ENCODE measurements at regions not wholly inside any gene's neighbourhood (a gene's known extent, or its start where the extent isn't known, plus 50 kb on each side); places are given as distances from the start of the nearest gene placed in this dataset.

DNA sequence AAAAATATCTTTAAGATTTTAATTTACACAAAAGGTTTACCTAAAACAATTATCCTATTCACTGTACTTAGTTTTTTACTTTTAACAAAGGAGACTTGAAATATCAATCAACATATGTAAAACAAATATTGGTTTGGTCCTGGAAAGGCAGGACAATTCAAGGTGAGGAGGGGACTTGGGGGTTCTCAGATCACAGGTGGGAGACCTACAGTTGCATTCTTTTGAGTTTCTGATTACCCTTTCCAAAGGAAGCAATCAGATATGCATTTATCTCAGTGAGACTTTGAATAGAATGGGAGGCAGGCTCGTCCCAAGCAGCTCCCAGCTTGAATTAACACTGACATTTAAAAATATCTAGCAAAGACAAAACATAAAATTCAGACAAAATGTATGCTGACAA is 1917.3 kb downstream of the C4orf33 start:
- DNase-seq (ENCODE audit: low read depth in 2 of 2): no peak

DNA sequence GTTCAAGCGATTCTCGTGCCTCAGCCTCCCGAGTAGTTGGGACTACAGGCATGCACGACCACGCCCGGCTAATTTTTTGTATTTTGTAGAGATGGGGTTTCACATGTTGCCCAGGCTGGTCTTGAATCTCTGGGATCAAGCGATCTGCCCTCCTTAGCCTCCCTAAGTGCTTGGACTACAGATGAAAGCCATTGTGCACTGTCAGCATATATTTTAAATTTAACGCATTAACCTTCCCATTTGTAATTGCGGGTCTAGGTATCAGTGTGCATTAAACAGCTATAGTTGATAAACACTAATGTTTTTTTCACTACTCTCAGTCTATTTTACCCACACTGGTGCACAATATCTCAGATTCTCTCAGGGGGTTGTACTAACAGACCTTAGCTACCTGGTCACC is 1930.8 kb downstream of the C4orf33 start:
- DNase-seq (ENCODE audit: low read depth in 2 of 2): no peak

DNA sequence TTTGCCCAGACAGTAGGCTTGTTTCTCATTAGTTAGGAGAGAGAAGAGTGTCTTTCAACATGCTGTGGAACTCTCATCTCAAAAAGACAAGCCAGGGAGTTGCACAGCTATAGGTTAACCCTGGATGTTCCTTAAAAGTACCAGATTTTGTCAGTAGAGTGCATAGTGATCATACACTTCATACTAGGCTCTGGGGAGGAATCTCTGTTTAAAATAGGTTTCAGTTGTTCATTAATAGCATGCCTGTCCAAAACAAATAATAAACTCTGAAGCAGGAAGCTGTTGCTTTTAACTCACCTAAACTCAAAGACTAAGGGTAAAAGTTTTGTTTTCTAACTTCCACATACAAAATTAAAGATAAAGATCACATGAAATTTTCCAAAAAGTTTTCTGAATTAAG is 1948.4 kb downstream of the C4orf33 start:
- DNase-seq (ENCODE audit: low read depth in 2 of 2): no peak

GRCh38 chr4:131046821-131047220 is 1950.9 kb downstream of the C4orf33 start:
- no peak for DNase-seq (ENCODE audit: low read depth in 2 of 2)

DNA sequence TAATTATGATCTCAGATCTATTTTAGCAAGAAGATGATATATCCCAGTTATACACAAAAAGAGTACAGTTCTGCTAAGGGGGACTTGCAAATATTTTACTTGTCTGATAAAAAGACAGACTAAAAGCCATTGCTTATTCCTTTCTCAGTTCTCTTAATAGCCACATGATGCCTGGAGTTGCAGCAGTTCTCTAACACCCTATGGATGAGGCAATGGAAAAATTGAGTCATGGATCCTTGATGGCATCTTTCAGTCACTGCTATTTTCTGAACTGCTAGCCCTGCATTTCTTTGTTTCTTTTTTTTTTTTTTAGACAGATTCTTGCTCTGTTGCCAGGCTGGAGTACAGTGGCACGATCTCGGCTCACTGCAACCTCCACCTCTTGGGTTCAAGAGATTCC is 1956.7 kb downstream of the C4orf33 start:
- DNase-seq (ENCODE audit: low read depth in 2 of 2): no peak

- DNase-seq (ENCODE audit: low read depth in 2 of 2): no peak
These were observed 1958.6 kb downstream of the C4orf33 start for GRCh38 chr4:131054489-131055019.

DNA sequence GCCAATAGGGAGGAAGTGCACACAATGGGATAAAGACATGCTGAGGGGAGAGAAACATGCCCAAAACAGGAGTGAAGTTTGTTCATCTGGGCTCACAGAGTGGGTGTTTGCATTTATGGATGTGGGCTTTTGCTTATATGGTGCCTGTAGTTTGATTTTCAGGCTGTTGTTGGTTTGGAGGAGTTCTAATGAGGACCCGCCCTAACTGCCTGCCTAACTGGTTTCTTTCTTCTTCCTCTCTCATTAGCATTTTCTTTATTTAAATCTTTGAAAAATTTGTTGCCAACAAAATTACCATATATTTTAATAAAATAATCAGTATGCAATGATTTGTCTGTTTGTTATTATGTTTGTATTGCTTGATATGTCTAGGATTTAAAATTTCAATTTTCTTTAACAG is 1965.8 kb downstream of the C4orf33 start:
- no peak for DNase-seq (ENCODE audit: low read depth in 2 of 2)

DNA sequence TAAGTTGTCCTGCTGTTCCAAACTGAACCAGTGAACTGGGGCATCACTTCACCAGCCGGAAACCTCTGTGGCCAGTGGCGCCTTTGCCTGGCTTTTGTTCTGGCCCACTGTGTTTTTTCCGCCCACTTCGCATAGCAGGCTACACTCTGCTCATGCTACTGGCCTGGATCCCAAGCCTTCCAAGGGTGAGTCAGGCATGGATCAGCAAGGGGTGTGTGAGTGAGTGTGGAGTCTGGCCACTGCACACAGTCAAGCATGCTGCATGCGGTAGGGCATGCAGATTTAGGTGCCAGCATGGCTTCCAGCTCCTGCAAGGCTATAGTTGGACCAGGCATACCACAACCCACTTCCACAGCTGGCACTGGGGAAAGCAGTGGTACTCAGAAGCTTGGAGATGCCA is 1967.9 kb downstream of the C4orf33 start:
- no peak for DNase-seq (ENCODE audit: low read depth in 2 of 2)

DNA sequence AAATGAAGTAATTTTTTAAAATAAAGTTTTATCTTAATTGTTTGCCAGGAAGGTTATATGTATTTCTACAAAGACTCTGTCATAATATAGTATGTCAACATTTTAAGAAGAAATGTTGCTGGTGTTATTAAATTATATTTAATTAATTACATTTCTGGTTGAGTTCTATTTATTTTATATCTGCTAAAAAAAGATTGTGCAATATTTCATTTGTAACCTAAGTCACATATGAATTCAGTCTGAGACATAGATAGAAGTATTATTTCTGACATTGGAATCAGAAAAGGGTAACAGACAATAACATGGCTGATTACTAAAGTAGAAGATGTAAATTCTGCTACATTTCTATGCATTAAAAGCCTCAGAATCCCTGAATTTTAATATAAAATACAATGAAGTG is 1985.1 kb downstream of the C4orf33 start:
- DNase-seq (ENCODE audit: low read depth in 2 of 2): no peak

- DNase-seq (ENCODE audit: low read depth in 2 of 2): no peak
These were observed 1989.0 kb downstream of the C4orf33 start for GRCh38 chr4:131084997-131085396.

GRCh38 chr4:131091896-131092295 is 1995.9 kb downstream of the C4orf33 start:
- DNase-seq (ENCODE audit: low read depth in 2 of 2): no peak

DNA sequence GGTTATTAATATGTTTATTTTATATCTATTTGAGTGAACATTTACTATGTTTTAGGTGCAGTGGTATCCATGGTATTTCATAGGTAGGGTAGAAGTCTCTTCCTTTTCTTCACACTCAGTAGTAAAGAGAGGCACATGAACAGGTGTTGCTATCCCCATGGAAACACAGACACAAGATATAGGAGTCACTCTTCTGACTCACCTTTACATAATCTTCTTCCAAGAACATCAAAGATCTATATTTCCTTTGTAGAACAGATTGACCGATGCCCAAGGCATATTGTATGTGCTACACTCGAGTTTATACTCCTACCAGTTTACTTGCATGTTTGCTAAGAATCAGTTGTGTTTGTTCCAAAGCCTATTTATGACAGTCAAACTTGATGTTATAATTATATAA is 1997.4 kb downstream of the C4orf33 start:
- no peak for DNase-seq (ENCODE audit: low read depth in 2 of 2)

GRCh38 chr4:131098976-131099375 is 2003.0 kb downstream of the C4orf33 start:
- no peak for DNase-seq (ENCODE audit: low read depth in 2 of 2)

GRCh38 chr4:131113273-131113672 is 2017.3 kb downstream of the C4orf33 start:
- DNase-seq (ENCODE audit: low read depth in 2 of 2): no peak

GRCh38 chr4:131113704-131114103 is 2017.8 kb downstream of the C4orf33 start:
- no peak for DNase-seq (ENCODE audit: low read depth in 2 of 2)

GRCh38 chr4:131119661-131120060 is 2023.7 kb downstream of the C4orf33 start:
- DNase-seq (ENCODE audit: low read depth in 2 of 2): no peak

DNA sequence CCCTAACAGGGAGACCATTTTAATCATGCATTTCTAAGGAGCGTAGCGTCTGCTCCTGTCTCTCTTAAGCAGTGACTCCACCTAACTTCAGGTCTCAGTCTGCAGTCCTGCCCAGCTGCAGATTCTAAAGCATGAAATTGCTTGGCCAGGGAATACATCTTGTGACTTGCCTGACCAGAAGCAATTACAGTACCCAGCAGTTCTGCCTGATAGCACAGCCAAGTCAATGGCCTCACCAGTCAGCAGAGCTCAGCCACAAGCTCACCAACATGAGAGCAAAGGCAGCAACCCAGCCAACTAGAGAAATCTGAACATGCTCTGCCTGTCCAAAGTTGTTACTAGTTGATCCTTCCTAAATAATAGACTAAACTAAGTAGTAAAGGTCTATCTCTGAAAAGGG is 2011.9 kb upstream of the PCDH10 start:
- DNase-seq (ENCODE audit: low read depth in 2 of 2): no peak

GRCh38 chr4:131159261-131159660 is 1989.8 kb upstream of the PCDH10 start:
- no peak for DNase-seq (ENCODE audit: low read depth in 2 of 2)

DNA sequence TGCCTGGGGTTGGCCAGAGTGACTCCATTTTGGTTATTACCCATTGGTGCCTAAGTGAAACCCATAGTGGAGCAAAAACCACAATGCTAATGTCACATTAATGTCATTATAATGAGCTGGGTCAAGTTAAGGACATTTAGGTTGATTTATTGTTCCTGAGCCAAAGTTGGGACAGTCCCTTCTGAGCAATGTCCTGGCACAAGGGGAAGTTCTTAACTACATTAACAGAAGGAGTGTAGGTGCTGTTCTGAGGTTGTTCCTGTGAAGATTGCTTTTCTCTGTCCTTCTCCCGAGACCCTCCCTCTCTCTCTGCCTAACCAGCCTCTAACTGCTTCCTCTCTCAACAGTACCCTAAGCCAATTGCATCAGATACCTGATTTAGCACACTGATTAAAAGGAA is 1956.8 kb upstream of the PCDH10 start:
- no peak for DNase-seq (ENCODE audit: low read depth in 2 of 2)

GRCh38 chr4:131207589-131207988 is 1941.5 kb upstream of the PCDH10 start:
- DNase-seq (ENCODE audit: low read depth in 2 of 2): no peak

DNA sequence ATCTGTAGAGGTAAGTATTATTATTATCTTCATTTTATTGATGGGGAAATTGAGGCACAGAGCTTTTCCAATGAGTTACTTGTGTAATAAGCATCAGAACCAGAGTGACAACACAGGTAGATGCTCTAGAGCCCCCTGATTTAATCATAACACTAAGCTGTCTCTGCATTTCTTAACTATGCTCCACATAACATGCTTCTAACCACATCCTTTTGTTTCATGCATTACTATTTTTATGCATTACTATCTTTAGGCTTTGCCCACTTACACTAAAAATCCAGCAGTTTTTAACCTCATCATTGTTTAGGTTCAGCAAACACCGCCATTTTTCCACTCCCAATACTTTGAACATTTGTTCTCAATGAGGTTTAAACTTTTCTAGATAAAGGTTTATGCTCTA is 1900.8 kb upstream of the PCDH10 start:
- no peak for DNase-seq (ENCODE audit: low read depth in 2 of 2)

DNA sequence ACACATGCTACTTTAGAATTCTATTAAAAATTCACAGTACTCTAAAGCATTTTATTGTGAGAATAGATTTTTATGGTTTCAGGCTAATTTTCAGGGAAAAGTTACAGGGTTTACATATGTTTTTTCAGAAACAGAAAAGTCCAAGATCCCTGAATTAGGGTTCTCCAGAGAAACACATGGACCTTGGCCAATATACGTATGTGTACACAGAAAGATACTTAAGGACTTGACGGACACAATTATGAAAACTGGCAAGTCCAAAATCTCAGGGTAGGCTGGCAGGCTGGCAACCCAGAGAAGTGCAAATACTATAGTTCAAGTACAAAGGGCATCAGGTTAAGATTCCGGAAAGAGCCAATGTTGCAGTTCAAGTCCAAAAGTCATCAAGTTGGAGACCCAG is 1897.8 kb upstream of the PCDH10 start:
- no peak for DNase-seq (ENCODE audit: low read depth in 2 of 2)

- no peak for DNase-seq (ENCODE audit: low read depth in 2 of 2)
These were observed 1891.9 kb upstream of the PCDH10 start for GRCh38 chr4:131257241-131257640.

- no peak for DNase-seq (ENCODE audit: low read depth in 2 of 2)
These were observed 1890.7 kb upstream of the PCDH10 start for GRCh38 chr4:131258361-131258760.

GRCh38 chr4:131288441-131288840 is 1860.7 kb upstream of the PCDH10 start:
- no peak for DNase-seq (ENCODE audit: low read depth in 2 of 2)

All from stimulated activated CD8-positive, alpha-beta memory T cell treated with anti-CD3 and anti-CD28 coated beads, Interleukin-2, amount 100 ng/mL, for 48 hours (primary cell).